ENCODE measurements at regions not wholly inside any gene's neighbourhood (a gene's known extent, or its start where the extent isn't known, plus 50 kb on each side); places are given as distances from the start of the nearest gene placed in this dataset.

GRCh38 chr1:94345148-94345721 is 73.0 kb upstream of the ABCD3 start:
- Histone ChIP-seq H3K4me3 (replicated peaks; ENCODE audit: insufficient read depth, low read length) (no peak overlapping the region), H3K27ac (replicated peaks) (peak overlapping the region; percentile 75), H3K27me3 (ENCODE audit: insufficient read depth, poor library complexity, severe bottlenecking) (no peaks in the 10 kb centered on the region)
- TF ChIP-seq SPI1 (IDR thresholded peaks at IDR 0.05; ENCODE audit: borderline replicate concordance, low read depth) (no peak), REST (IDR thresholded peaks at IDR 0.05; ENCODE audit: insufficient replicate concordance, low read depth) (no peak), GABPA (IDR thresholded peaks at IDR 0.05; ENCODE audit: low read depth) (no peak), POLR2AphosphoS5 (IDR thresholded peaks at IDR 0.05; ENCODE audit: low read depth) (no peak), CTCF (IDR thresholded peaks at IDR 0.05; ENCODE audit: insufficient read depth, low read length) (no peak)
- DNase-seq (ENCODE audit: low read depth in 1 of 2, low spot score in 1 of 2) = peak; percentile 62 to 77

GRCh38 chr1:94342416-94342815 is 75.8 kb upstream of the ABCD3 start:
- no peak overlapping the region for H3K27ac ChIP-seq (replicated peaks)
- no peak for TF ChIP-seq REST (IDR thresholded peaks at IDR 0.05; ENCODE audit: insufficient replicate concordance, low read depth)
- TF ChIP-seq POLR2AphosphoS5 (IDR thresholded peaks at IDR 0.05; ENCODE audit: low read depth) = no peak
- TF ChIP-seq SPI1 (IDR thresholded peaks at IDR 0.05; ENCODE audit: borderline replicate concordance, low read depth) = no peak
- no peak for TF ChIP-seq CTCF (IDR thresholded peaks at IDR 0.05; ENCODE audit: insufficient read depth, low read length)
- no peak for TF ChIP-seq GABPA (IDR thresholded peaks at IDR 0.05; ENCODE audit: low read depth)
- no peaks in the 10 kb centered on the region for H3K27me3 ChIP-seq (ENCODE audit: insufficient read depth, poor library complexity, severe bottlenecking)
- H3K4me3 ChIP-seq (replicated peaks; ENCODE audit: insufficient read depth, low read length) = no peak overlapping the region
- DNase-seq (ENCODE audit: low read depth in 1 of 2, low spot score in 1 of 2) = no peak

- H3K27me3 ChIP-seq (ENCODE audit: insufficient read depth, poor library complexity, severe bottlenecking) = no peaks in the 10 kb centered on the region
- H3K4me3 ChIP-seq (replicated peaks; ENCODE audit: insufficient read depth, low read length) = no peak overlapping the region; the same call in 1 of the 2 replicates
- peak; percentile 60 to 89 for DNase-seq (ENCODE audit: low read depth in 1 of 2, low spot score in 1 of 2)
- TF ChIP-seq REST (IDR thresholded peaks at IDR 0.05; ENCODE audit: insufficient replicate concordance, low read depth) (no peak), GABPA (IDR thresholded peaks at IDR 0.05; ENCODE audit: low read depth) (no peak), POLR2AphosphoS5 (IDR thresholded peaks at IDR 0.05; ENCODE audit: low read depth) (peak; percentile 90), CTCF (IDR thresholded peaks at IDR 0.05; ENCODE audit: insufficient read depth, low read length) (no peak), SPI1 (IDR thresholded peaks at IDR 0.05; ENCODE audit: borderline replicate concordance, low read depth) (peak; percentile 67)
- peak overlapping the region; percentile 43 for H3K27ac ChIP-seq (replicated peaks)
These were observed 78.8 kb upstream of the ABCD3 start for GRCh38 chr1:94339206-94339927.

Measured in HL-60 (cell line).